GM23338 (cell line): ENCODE measurements at regions not wholly inside any gene's neighbourhood (a gene's known extent, or its start where the extent isn't known, plus 50 kb on each side); places are given as distances from the start of the nearest gene placed in this dataset.

Experiments used
- ATAC-seq: fragments of 200-7000 bp; cut with Tn5 transposase; 3 replicates; pipeline ENCODE4 v1.9.1; 2020
- DNase-seq: peaks from one replicate; pipeline ENCODE4 v3.0.0-alpha.2; 2015; ENCODE audit warnings: low spot score
- H2AFZ ChIP-seq: fragments of 200-600 bp; sonication (generic); 2 replicates; pipeline ENCODE4 v1.8.0; 2016; ENCODE audit warnings: antibody characterized with exemption, mild to moderate bottlenecking, moderate library complexity
- H3F3A ChIP-seq: fragments of 200-600 bp; sonication (generic); replicated peaks from 2 replicates; pipeline ENCODE4 v1.8.0; 2017; ENCODE audit warnings: antibody characterized with exemption, mixed run types, low read depth
- H3K27ac ChIP-seq: fragments of 200-600 bp; sonication (generic); 2 replicates; pipeline ENCODE4 v1.6.1; 2016; ENCODE audit warnings: low read depth
- H3K27me3 ChIP-seq: fragments of 200-600 bp; sonication (generic); 2 replicates; pipeline ENCODE4 v1.8.0; 2016; ENCODE audit warnings: mild to moderate bottlenecking, mixed run types, moderate library complexity; ENCODE audit not compliant: insufficient read depth
- H3K36me3 ChIP-seq: fragments of 200-600 bp; sonication (generic); 2 replicates; pipeline ENCODE4 v1.8.0; 2016; ENCODE audit warnings: mild to moderate bottlenecking; ENCODE audit not compliant: insufficient read depth
- H3K4me1 ChIP-seq: fragments of 200-600 bp; sonication (generic); 2 replicates; pipeline ENCODE4 v1.8.0; 2016; ENCODE audit warnings: mild to moderate bottlenecking, moderate library complexity; ENCODE audit not compliant: insufficient read depth
- H3K4me2 ChIP-seq: fragments of 200-600 bp; sonication (generic); 2 replicates; pipeline ENCODE4 v1.7.1; 2017; ENCODE audit warnings: mixed run types
- H3K4me3 ChIP-seq: fragments of 200-600 bp; sonication (generic); 2 replicates; pipeline ENCODE4 v1.6.1; 2016; ENCODE audit warnings: mixed run types
- H3K79me2 ChIP-seq: fragments of 200-600 bp; sonication (generic); replicated peaks from 2 replicates; pipeline ENCODE4 v1.8.0; 2017; ENCODE audit warnings: mild to moderate bottlenecking; ENCODE audit not compliant: insufficient read depth
- H3K9me2 ChIP-seq: fragments of 200-600 bp; sonication (generic); 2 replicates; pipeline ENCODE4 v1.8.0; 2017; ENCODE audit not compliant: insufficient read depth
- H4K20me1 ChIP-seq: fragments of 200-600 bp; sonication (generic); replicated peaks from 2 replicates; pipeline ENCODE4 v1.8.0; 2017; ENCODE audit warnings: mild to moderate bottlenecking; ENCODE audit not compliant: insufficient read depth
- H3K27ac Mint-ChIP-seq: 2 replicates; pipeline ENCODE4 v1.8.0; 2020; ENCODE audit warnings: inconsistent platforms, mild to moderate bottlenecking, moderate library complexity, mixed read lengths
- H3K27me3 Mint-ChIP-seq: 3 replicates; pipeline ENCODE4 v1.8.0; 2022; ENCODE audit warnings: low read depth, mild to moderate bottlenecking, moderate library complexity, mixed read lengths, inconsistent platforms; ENCODE audit not compliant: insufficient read depth, poor library complexity
- H3K36me3 Mint-ChIP-seq: 3 replicates; pipeline ENCODE4 v1.8.0; 2021; ENCODE audit warnings: low read depth, mild to moderate bottlenecking, inconsistent platforms, moderate library complexity, mixed read lengths
- H3K4me1 Mint-ChIP-seq: 3 replicates; pipeline ENCODE4 v1.8.0; 2020; ENCODE audit warnings: mild to moderate bottlenecking, inconsistent platforms, mixed read lengths
- H3K4me3 Mint-ChIP-seq: 3 replicates; pipeline ENCODE4 v1.8.0; 2021; ENCODE audit warnings: moderate library complexity, mild to moderate bottlenecking, inconsistent platforms, mixed read lengths
- H3K9me3 Mint-ChIP-seq: 3 replicates; pipeline ENCODE4 v1.8.0; 2020; ENCODE audit warnings: moderate library complexity, mild to moderate bottlenecking, inconsistent platforms, mixed read lengths
- EZH2 ChIP-seq: fragments of 200-600 bp; sonication (generic); IDR thresholded peaks from one replicate; pipeline ENCODE4 v1.8.0; 2017; ENCODE audit warnings: antibody characterized with exemption, mild to moderate bottlenecking, low read depth; ENCODE audit not compliant: unreplicated experiment
- EZH2phosphoT487 ChIP-seq: fragments of 200-600 bp; sonication (generic); IDR thresholded peaks from one replicate; pipeline ENCODE4 v1.8.1; 2018; ENCODE audit warnings: antibody characterized with exemption; ENCODE audit not compliant: unreplicated experiment
- JUNB ChIP-seq: IDR thresholded peaks from one replicate; pipeline ENCODE4 v1.6.1; 2016; ENCODE audit warnings: antibody characterized with exemption; ENCODE audit not compliant: unreplicated experiment
- NANOG ChIP-seq: IDR thresholded peaks from 2 replicates; pipeline ENCODE4 v1.6.1; 2016; ENCODE audit warnings: antibody characterized with exemption, borderline replicate concordance
- REST ChIP-seq: IDR thresholded peaks from one replicate; pipeline ENCODE4 v1.6.1; 2018; ENCODE audit warnings: antibody characterized with exemption; ENCODE audit not compliant: unreplicated experiment
- STAT1 ChIP-seq: IDR thresholded peaks from one replicate; pipeline ENCODE4 v1.6.1; 2016; ENCODE audit warnings: antibody characterized with exemption; ENCODE audit not compliant: unreplicated experiment
- ZNF114 ChIP-seq: fragments of 250-450 bp; sonication (Bioruptor Pico); IDR thresholded peaks from 2 replicates; pipeline ENCODE4 v1.5.0; 2020; ENCODE audit warnings: mild to moderate bottlenecking, moderate library complexity
- ZNF462 ChIP-seq: fragments of 250-450 bp; sonication (Bioruptor Pico); IDR thresholded peaks from 2 replicates; pipeline ENCODE4 v1.5.0; 2020; ENCODE audit warnings: mild to moderate bottlenecking, moderate library complexity
- TF ChIP-seq, protein P1 (sequence below): IDR thresholded peaks from 2 replicates; pipeline ENCODE4 v1.6.1; 2016; ENCODE audit warnings: antibody characterized with exemption

DNA sequence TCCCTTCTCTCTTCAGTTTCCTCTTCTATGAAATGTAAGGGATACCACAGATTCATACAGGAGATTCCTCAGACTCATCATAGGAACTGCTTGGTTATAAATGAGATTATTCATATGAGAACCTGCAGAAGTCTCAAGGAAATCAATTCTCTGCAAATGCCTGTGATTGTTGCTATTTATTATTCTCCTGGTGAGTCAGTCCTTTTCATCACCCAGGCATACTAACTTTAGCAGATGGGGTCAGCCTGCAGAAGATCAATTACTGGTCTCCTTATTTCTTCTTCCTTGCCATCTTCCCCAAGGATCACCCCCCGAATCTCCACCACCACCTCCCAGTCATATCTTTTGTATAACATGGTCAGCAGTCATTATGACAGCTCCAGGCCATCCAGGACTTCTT is 53.8 kb upstream of the DCP1A start:
- Histone ChIP-seq H2AFZ (no peak overlapping the region), H3K79me2 (no peaks in the 10 kb centered on the region), H3K4me1 (no peaks in the 10 kb centered on the region), H3K36me3 (no peaks in the 10 kb centered on the region), H4K20me1 (no peaks in the 10 kb centered on the region), H3F3A (no peaks in the 10 kb centered on the region), H3K4me2 (no peak overlapping the region), H3K27ac (no peak overlapping the region), H3K9me2 (no peaks in the 10 kb centered on the region), H3K4me3 (no peak overlapping the region), H3K27me3 (no peaks in the 10 kb centered on the region)
- Mint-ChIP-seq H3K36me3 (no peaks in the 10 kb centered on the region; the same call in 2 of the 3 replicates), H3K27ac (no peak overlapping the region), H3K4me1 (no peaks in the 10 kb centered on the region; the same call in 2 of the 3 replicates), H3K27me3 (no peaks in the 10 kb centered on the region), H3K4me3 (no peak overlapping the region), H3K9me3 (peaks cover 6% of the 10 kb centered on the region; the same call in 2 of the 3 replicates)
- no peak for TF ChIP-seq REST
- no peak for TF ChIP-seq NANOG
- TF ChIP-seq EZH2: no peak
- no peak for TF ChIP-seq EZH2phosphoT487
- TF ChIP-seq ZNF114: no peak
- no peak for TF ChIP-seq JUNB
- TF ChIP-seq, protein P1, sequence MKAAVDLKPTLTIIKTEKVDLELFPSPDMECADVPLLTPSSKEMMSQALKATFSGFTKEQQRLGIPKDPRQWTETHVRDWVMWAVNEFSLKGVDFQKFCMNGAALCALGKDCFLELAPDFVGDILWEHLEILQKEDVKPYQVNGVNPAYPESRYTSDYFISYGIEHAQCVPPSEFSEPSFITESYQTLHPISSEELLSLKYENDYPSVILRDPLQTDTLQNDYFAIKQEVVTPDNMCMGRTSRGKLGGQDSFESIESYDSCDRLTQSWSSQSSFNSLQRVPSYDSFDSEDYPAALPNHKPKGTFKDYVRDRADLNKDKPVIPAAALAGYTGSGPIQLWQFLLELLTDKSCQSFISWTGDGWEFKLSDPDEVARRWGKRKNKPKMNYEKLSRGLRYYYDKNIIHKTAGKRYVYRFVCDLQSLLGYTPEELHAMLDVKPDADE: no peak
- no peak for DNase-seq
- no peak for ATAC-seq

- no peak for DNase-seq
- H2AFZ ChIP-seq: peak overlapping the region; percentile 30; the same call in 1 of the 2 replicates
- H3K4me1 Mint-ChIP-seq: no peaks in the 10 kb centered on the region; the same call in 2 of the 3 replicates
- H3K4me2 ChIP-seq: no peak overlapping the region
- no peaks in the 10 kb centered on the region for H3F3A ChIP-seq
- no peaks in the 10 kb centered on the region for H3K9me2 ChIP-seq
- H3K27ac Mint-ChIP-seq: peak overlapping the region; percentile 68; the same call in 1 of the 2 replicates
- no peak overlapping the region for H3K4me3 Mint-ChIP-seq
- no peaks in the 10 kb centered on the region for H3K4me1 ChIP-seq
- no peaks in the 10 kb centered on the region for H3K36me3 ChIP-seq
- no peak for ATAC-seq
- H3K27me3 ChIP-seq: no peaks in the 10 kb centered on the region
- no peaks in the 10 kb centered on the region for H4K20me1 ChIP-seq
- H3K4me3 ChIP-seq: no peak overlapping the region
- H3K79me2 ChIP-seq: no peaks in the 10 kb centered on the region
- no peaks in the 10 kb centered on the region; the same call in 2 of the 3 replicates for H3K36me3 Mint-ChIP-seq
- no peaks in the 10 kb centered on the region for H3K27me3 Mint-ChIP-seq
- H3K9me3 Mint-ChIP-seq: no peaks in the 10 kb centered on the region; the same call in 2 of the 3 replicates
- H3K27ac ChIP-seq: no peak overlapping the region
- TF ChIP-seq ZNF462 (CRISPR knock-in tag) (no peak), STAT1 (no peak), EZH2phosphoT487 (no peak)
- TF ChIP-seq, protein P1: no peak
Measured at GRCh38 chr3:53402326-53402725, 55.0 kb upstream of the DCP1A start.
